HFF-Myc (cell line): ENCODE measurements at regions not wholly inside any gene's neighbourhood (a gene's known extent, or its start where the extent isn't known, plus 50 kb on each side); places are given as distances from the start of the nearest gene placed in this dataset.
"Not testable (repeated sequence)": the region's sequence is repeated elsewhere in the genome, so short reads cannot be mapped to it uniquely, and the experiment has no call there.

Source experiments
- DNase-seq: peaks from one replicate; pipeline ENCODE4 v3.0.0-alpha.2; 2011; ENCODE audit warnings: low read depth; ENCODE audit errors: extremely low read depth
- H3K4me3 ChIP-seq: replicated peaks from 2 replicates; pipeline ENCODE4 v1.5.1; 2011; ENCODE audit warnings: low read depth, mild to moderate bottlenecking, control low read depth, low read length
- TF ChIP-seq, protein P1 (sequence below): IDR thresholded peaks from 2 replicates; pipeline ENCODE4 v1.5.1; 2012; ENCODE audit warnings: mild to moderate bottlenecking, low read depth, low read length, control low read depth; ENCODE audit errors: missing control alignments

DNA sequence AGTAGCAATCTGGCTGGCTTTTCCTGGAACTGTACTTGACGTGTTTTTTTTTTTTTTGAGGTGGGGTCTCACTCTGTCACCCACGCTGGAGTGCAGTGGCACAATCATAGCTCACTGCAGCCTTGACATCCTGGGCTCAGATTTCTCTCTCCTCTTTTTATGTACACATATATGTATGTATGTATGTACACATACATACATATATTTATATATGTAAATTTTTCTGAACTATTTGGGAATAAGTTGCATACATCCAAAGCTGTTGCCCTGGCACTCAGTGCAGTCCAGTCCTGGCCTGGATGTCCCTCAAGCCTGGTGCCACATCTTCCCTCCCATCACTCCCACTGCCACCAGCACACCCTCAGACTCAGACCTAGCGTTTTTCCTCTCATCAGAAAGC lies 89.0 kb upstream of the SHISA3 start:
- no peak overlapping the region for H3K4me3 ChIP-seq
- DNase-seq: no peak
- TF ChIP-seq, protein P1, sequence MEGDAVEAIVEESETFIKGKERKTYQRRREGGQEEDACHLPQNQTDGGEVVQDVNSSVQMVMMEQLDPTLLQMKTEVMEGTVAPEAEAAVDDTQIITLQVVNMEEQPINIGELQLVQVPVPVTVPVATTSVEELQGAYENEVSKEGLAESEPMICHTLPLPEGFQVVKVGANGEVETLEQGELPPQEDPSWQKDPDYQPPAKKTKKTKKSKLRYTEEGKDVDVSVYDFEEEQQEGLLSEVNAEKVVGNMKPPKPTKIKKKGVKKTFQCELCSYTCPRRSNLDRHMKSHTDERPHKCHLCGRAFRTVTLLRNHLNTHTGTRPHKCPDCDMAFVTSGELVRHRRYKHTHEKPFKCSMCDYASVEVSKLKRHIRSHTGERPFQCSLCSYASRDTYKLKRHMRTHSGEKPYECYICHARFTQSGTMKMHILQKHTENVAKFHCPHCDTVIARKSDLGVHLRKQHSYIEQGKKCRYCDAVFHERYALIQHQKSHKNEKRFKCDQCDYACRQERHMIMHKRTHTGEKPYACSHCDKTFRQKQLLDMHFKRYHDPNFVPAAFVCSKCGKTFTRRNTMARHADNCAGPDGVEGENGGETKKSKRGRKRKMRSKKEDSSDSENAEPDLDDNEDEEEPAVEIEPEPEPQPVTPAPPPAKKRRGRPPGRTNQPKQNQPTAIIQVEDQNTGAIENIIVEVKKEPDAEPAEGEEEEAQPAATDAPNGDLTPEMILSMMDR: no peak

DNA sequence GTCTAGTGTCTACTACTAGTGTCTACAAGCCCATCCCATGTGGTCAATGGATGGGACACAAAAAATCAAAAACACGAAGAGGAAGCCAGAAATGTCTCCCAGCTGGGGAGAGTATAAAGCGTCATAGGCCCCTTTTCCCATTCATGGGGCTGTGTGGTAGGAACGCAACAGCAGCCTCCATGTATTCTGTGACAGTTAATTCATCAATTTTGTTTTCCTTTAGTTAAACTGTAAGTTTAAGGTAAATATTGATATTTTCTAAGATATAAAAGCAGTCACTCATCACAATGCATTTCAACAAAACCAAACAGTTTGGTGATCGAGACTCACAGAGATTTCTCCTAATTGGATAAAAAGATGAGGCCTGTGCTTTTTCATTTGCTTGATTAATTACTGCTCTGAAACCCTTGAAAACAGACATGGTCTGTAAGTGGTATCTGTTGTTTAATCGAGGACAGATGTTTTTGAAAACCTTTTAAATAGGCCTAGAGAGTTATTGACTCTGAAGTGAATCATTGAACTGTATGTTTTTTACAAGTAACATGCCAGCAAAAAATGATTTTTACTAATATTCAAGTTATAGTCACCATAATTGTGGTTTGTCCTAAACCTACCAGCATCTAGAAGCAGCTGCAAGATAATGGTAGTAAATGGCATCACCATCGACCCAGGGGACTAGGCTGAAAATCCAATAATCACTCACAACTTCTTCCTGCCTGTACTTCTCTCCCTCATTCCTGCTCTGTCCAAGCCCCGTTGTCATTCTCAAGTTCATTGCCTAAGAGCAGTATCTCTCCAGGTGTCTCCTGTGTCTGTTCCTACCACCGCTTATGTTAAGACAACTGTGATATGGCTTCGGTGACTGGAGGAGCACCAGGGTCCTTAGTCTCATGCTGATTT lies 87.7 kb upstream of the SHISA3 start:
- TF ChIP-seq, protein P1: no peak
- no peak overlapping the region for H3K4me3 ChIP-seq
- DNase-seq: no peak

DNA sequence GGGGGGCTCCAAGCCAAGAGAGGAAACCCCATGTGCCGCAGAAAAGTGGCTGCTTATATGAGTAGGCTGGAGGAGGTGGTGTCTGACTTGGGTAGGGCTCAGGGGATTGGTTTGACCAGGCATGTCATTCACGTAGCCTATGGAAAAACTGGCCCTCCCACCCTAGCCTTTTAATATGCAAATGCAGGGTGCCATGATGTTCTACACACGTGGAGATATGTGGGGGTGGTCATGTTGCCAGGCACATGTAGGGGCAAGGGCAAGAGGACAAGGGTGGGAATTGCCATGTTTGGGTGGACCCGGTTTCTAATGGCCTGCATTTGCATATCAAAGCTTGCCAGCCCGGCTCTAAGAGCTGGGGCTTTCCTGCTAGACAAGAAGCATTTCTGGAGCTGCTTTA lies 86.9 kb upstream of the SHISA3 start:
- no peak overlapping the region for H3K4me3 ChIP-seq
- no peak for DNase-seq
- TF ChIP-seq, protein P1: no peak

DNA sequence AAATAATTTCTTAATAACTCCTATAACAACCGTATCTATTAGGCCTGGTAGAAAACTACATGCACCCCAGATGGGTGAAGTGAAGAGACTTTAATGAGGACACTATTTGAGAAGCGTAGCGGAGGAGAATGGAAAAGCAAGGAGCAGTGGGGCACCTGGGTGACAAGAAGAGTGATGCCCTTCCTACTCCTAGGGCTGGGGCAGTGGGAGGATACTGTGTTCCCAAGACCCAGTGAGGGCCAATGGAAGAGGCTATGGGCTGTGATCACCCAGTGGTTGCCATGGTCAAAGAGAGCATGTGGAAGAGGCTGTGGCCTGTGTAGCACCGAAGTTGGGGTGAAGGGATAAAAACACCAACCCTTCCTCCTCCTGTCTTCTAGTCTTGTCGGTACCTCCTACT lies 86.5 kb upstream of the SHISA3 start:
- DNase-seq: no peak
- TF ChIP-seq, protein P1: no peak
- no peak overlapping the region for H3K4me3 ChIP-seq

DNA sequence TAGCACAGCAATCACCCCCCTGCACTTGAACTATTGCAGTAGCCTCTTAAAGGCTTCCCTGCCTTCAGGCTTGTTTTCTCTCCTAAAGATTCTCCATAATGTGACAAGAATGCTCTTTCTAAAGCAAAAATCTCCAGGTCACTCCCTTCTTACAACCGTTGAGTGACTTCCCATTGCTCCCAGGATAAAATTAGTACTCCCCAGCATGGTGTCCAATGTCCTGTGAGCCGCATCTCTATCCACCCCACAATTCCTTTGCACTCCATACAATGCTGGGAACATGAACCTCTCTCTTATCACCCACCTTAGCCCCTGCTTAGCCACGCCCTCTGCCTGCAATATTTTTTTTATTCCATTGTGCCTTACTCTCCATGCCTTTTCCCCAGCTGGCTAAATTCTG lies 85.7 kb upstream of the SHISA3 start:
- DNase-seq: no peak
- TF ChIP-seq, protein P1: no peak
- no peak overlapping the region for H3K4me3 ChIP-seq

GRCh38 chr4:42313420-42313819 lies 83.9 kb upstream of the SHISA3 start:
- DNase-seq, H3K4me3 ChIP-seq: not testable (repeated sequence)

GRCh38 chr4:42313872-42314271 lies 83.4 kb upstream of the SHISA3 start:
- TF ChIP-seq, protein P1: no peak
- DNase-seq: no peak
- H3K4me3 ChIP-seq: no peak overlapping the region
